ENCODE measurements at regions not wholly inside any gene's neighbourhood (a gene's known extent, or its start where the extent isn't known, plus 50 kb on each side); places are given as distances from the start of the nearest gene placed in this dataset.
A peak's percentile ranks its signal among the peaks of the same experiment; 100 is the strongest.

DNA sequence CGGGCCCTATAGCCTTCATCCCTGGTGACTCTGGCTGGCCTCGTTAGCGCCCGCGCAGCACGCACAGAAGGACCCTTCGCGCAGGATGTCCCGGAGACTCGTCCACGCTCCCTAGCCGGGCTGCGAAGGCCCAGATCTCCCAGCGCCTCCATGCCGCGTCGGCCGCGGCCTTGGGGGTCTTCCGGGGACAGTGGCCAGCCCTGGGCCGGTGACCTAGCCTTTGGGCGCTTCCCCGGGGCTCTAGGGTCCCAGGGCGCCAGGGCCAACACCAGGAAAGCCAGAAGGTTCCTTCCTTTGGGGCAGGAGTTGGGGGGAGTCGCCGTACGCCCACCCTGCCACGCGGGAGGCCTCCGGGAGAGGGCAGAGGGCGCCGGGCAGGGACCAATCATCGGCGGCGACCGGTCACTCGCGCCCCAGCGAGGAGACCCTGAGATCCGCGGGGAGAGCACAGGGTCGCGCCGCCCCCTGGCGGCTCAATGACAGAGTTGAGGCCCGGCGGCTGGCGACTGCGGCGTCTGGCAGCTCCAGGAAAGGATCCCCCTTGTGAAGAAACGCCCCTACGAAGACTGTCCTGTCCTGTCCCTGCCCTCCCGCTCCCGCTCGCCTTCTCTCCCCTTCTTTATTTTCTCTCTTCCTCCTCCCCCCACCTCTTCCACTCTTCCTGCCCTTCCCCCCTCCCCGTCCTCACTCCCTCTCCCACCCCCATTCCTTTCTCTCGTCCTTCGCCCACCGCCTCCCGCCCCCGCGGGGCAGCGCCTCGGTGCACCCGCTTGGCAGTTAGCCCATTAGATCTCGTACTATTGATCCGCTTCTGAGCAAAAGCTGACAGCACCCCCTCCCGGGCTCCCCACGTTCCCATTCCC, 62.3 kb upstream of the LBX1 start:
- TF ChIP-seq, protein P1, sequence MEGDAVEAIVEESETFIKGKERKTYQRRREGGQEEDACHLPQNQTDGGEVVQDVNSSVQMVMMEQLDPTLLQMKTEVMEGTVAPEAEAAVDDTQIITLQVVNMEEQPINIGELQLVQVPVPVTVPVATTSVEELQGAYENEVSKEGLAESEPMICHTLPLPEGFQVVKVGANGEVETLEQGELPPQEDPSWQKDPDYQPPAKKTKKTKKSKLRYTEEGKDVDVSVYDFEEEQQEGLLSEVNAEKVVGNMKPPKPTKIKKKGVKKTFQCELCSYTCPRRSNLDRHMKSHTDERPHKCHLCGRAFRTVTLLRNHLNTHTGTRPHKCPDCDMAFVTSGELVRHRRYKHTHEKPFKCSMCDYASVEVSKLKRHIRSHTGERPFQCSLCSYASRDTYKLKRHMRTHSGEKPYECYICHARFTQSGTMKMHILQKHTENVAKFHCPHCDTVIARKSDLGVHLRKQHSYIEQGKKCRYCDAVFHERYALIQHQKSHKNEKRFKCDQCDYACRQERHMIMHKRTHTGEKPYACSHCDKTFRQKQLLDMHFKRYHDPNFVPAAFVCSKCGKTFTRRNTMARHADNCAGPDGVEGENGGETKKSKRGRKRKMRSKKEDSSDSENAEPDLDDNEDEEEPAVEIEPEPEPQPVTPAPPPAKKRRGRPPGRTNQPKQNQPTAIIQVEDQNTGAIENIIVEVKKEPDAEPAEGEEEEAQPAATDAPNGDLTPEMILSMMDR (IDR thresholded peaks at IDR 0.05; ENCODE audit: control insufficient read depth, insufficient read depth, low read depth, low read length, missing control alignments) = peak; percentile 57
- no peak for DNase-seq (ENCODE audit: low read depth)
- peak overlapping the region; percentile 40 for H3K4me3 ChIP-seq (ENCODE audit: control insufficient read depth, low read depth, low read length)

DNA sequence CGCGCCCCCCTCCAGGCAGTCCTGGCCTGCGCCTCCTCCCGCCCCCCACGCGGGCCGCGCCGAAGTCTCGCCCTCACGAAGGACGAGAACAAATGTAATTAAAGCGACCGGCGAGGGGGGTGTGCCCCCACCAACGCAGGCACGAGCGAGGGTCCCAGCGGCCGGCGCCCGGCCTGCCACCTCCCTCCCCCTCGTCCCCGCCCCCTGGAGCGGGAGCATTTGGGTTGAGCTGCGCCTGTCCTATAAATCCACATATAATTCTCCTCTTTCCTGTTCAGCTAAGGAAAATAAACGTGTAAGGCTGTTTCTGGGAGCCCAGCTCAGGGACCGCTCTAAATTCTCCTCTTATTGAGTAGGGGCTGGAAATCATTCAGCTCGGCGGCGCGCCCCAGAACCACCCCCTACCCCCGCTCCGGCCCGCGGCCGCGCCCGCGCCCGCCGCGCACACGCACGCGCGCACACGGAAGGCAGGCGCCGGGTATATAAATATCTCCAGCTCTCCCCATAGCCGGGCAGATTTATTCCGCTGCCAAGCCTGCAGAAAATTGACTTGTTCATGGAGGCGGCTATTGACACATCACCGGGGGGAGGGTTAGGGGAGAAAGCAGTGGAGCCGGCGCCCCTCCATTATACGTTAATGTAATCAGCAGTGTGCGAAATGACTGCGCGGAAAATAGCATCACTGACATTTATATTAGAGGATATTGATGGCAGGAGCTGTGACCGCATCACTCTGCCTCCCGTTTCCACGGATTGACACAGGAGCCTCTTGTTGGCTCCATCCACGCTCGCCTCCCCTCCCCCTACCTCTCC, 61.6 kb upstream of the BTRC start:
- no peak for DNase-seq (ENCODE audit: low read depth)
- TF ChIP-seq, protein P1 (IDR thresholded peaks at IDR 0.05; ENCODE audit: control insufficient read depth, insufficient read depth, low read depth, low read length, missing control alignments) = no peak
- peak overlapping the region; percentile 40 for H3K4me3 ChIP-seq (ENCODE audit: control insufficient read depth, low read depth, low read length)

DNA sequence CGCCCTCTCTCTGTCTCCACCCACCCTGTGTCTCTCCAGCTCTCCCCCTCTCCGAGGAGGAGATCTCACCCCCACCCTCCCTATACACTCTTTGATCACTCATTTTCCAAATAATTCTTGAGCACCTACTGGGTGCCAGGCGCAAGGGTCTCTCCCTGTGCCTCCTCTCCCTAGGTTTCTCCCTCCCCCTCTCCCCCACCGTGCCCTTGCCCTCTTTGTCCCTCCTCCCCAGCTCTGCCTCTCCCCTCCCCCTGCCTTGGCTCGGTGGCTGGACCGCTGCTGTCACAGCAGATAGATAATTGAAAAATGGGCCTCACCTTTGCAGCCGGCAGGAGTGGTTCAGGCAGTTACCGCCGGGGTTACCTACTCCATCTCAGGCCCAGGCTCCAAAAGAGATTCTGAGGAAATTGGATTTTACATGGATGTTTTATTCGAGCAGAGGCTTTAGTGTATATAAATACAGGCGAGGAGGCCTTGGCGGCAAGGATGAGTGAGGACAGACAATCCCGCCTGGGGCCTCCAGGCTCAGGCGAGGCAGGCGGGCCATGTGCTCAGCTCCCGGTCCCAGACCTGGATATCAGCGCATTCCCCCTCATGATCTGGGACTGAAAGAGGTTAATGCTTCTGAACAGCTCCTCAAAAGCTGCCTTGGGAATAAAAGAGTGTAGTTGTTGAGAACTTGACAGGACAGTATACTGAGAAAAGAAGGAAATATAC, 60.8 kb upstream of the BTRC start:
- H3K4me3 ChIP-seq (ENCODE audit: control insufficient read depth, low read depth, low read length) = no peak overlapping the region
- TF ChIP-seq, protein P1 (IDR thresholded peaks at IDR 0.05; ENCODE audit: control insufficient read depth, insufficient read depth, low read depth, low read length, missing control alignments) = no peak
- DNase-seq (ENCODE audit: low read depth) = no peak

DNA sequence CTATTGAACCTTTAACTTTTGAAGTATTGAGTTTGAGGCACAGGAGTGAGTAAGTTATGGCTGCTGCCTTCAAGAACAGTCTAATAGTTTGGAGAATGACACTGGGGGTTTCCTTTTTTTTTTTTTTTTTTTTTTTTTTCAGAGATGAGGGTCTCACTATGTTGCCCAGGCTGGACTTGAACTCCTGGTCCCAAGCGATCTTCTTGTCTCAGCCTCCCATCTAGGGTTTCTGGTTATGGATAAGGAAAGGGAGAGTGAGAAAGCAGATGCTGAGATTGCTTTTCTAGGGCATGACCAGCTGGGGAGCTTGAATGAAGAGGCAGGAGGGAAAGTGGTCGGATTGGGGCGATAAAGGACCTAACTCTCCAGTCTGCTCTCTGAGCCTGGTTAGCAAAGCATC, 59.9 kb upstream of the BTRC start:
- TF ChIP-seq, protein P1 (IDR thresholded peaks at IDR 0.05; ENCODE audit: control insufficient read depth, insufficient read depth, low read depth, low read length, missing control alignments) = no peak
- H3K4me3 ChIP-seq (ENCODE audit: control insufficient read depth, low read depth, low read length) = no peak overlapping the region
- no peak for DNase-seq (ENCODE audit: low read depth)

DNA sequence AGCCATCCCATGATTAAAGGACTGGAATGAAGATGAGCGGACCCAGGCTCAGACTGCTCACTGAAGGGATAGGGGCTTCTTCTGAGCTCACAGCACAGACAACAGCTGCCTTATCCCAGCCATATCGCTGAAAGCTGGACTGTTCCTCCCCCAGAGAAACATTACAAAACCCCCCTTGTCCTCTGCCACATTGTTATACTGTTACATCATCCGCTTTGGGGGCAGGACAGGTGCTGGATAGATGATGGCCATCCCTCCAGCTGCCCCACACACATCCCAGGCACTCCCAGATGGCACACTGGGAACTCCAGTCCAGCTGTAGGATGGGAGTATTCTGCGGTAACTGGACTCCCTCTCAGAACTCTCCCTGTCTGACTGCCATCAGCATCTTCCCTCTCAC, 58.7 kb upstream of the BTRC start:
- TF ChIP-seq, protein P1 (IDR thresholded peaks at IDR 0.05; ENCODE audit: control insufficient read depth, insufficient read depth, low read depth, low read length, missing control alignments) = no peak

DNA sequence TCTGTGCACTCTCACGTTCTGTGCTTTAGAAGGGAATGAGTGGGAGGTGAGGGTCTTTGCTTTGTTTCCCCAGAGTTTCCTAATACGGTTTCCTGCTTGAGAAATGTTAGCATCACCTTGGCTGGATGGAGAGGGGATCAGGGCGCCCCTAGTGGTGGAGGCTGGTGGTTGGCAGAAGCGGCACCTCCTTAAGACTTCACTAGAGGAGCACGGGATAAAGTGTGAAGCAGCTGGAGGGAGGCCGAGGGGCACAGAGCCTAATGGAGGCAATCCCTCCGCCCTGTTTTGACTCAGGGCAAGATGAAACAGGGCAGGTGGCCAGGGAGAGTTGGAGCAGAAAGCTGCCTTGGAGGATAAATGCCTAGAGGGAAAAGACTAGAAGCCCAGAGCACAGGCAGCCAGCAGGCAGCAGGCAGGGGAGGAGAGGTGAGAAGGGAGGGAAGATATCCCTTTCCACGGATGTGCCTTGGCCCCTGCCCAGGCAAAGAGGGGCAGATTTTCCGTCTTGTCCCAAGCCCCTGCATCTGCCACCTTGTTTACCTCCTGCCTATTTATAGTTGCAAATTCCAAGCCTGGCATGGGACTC, 56.0 kb upstream of the BTRC start:
- TF ChIP-seq, protein P1 (IDR thresholded peaks at IDR 0.05; ENCODE audit: control insufficient read depth, insufficient read depth, low read depth, low read length, missing control alignments) = peak; percentile 96
- no peak for DNase-seq (ENCODE audit: low read depth)
- H3K4me3 ChIP-seq (ENCODE audit: control insufficient read depth, low read depth, low read length) = no peak overlapping the region

More for the DNA sequence above, 58.7 kb upstream of the BTRC start:
- no peak for DNase-seq (ENCODE audit: low read depth)
- H3K4me3 ChIP-seq (ENCODE audit: control insufficient read depth, low read depth, low read length) = no peak overlapping the region
